GM19438 (cell line): ENCODE measurements at regions not wholly inside any gene's neighbourhood (a gene's known extent, or its start where the extent isn't known, plus 50 kb on each side); places are given as distances from the start of the nearest gene placed in this dataset.
"Not testable (repeated sequence)": the region's sequence is repeated elsewhere in the genome, so short reads cannot be mapped to it uniquely, and the experiment has no call there.

Experiments
- ATAC-seq: cut with Tn5 transposase; IDR thresholded peaks from one replicate; pipeline ENCODE4 v1.9.1; 2021; ENCODE audit warnings: low read depth; ENCODE audit not compliant: unreplicated experiment

GRCh38 chrX:40530509-40530908, 50.3 kb upstream of the ATP6AP2 start:
- no peak for ATAC-seq

DNA sequence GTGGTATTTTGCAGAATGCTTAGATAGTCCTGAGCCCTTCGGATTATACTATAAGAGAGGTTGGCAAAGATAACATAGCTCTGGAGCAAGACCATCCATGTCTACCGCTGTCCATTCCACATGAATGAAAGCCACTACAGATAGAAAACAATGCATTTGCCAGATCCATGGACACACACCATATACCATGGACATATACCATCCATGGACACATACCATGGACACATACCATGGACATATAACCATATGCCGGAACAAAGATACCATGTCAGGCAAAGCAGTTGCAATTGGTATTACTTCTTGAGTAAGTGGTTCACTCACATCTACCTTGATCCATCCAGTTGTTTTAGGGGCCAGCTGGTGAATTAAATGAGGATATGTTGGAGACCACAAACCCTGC, 53.2 kb upstream of the ATP6AP2 start:
- no peak for ATAC-seq

GRCh38 chrX:40526412-40526811, 54.4 kb upstream of the ATP6AP2 start:
- no peak for ATAC-seq

- ATAC-seq: not testable (repeated sequence)
These were observed 54.9 kb upstream of the ATP6AP2 start for GRCh38 chrX:40525901-40526300.

DNA sequence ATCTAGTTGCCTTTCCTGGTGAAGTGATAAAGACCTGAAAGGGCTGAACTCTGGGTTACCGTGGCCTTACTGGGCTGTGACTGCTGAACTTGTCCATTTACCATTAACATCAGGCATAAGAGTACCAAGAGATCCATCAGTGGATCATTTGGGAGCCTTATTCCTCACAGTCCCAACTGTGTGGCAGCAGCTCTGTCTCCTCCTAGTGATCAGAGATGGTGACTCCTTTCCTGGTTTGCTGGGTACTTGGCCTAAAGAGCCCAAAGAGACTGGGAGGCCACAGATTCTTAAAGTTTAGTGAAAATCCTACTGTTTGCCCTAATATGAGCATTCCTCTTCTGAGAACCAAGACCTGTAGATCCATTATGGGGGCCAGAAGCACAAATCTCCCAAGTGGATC, 56.3 kb upstream of the ATP6AP2 start:
- no peak for ATAC-seq

- ATAC-seq: no peak
These were observed 56.9 kb upstream of the ATP6AP2 start for GRCh38 chrX:40523852-40524251.

- no peak for ATAC-seq
These were observed 58.8 kb upstream of the ATP6AP2 start for GRCh38 chrX:40521868-40522450.

GRCh38 chrX:40514376-40514775, 66.4 kb upstream of the ATP6AP2 start:
- ATAC-seq: no peak

- no peak for ATAC-seq
These were observed 66.9 kb upstream of the ATP6AP2 start for GRCh38 chrX:40513835-40514234.

GRCh38 chrX:40513012-40513411, 67.8 kb upstream of the ATP6AP2 start:
- no peak for ATAC-seq

DNA sequence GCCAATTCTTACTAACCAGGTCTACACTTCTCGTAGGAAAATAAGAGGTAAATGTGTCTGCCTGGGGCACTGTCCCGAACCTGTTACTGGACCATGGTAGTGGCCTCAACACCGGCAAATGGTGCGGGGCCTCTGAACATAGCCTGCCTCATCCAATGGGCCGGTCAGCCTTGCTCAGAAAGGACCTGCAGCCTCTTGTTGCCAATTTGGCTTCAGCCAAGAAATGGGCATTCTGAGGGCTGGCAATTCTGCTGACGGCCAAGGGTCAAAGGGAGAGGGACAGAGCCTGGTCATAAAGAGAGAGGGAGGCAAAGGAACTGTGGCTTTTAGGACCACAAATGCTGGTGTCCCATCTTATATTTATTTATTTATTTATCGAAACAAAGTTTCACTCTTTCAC, 69.5 kb upstream of the ATP6AP2 start:
- ATAC-seq: no peak

DNA sequence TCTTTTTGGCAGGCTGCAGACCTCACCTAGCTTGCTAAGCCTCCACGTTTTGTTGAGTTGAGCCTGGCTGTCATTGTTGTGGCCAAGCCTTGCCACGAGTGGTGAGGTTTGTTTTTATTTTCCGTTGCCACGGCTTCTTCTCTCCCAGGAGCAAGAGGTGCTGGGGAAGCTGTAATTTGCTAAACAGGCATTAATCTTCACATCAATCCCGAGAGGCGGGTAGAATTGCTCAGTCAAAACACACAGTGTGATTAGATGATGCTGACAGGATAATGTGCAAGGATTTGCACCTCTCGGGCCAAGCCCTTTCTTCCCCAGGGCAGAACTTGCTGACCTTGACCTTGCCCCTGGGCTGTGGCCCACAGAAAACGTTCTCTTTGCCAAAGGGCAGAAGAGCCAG, 72.2 kb upstream of the ATP6AP2 start:
- no peak for ATAC-seq

GRCh38 chrX:40506201-40506985, 74.4 kb upstream of the ATP6AP2 start:
- ATAC-seq: no peak

DNA sequence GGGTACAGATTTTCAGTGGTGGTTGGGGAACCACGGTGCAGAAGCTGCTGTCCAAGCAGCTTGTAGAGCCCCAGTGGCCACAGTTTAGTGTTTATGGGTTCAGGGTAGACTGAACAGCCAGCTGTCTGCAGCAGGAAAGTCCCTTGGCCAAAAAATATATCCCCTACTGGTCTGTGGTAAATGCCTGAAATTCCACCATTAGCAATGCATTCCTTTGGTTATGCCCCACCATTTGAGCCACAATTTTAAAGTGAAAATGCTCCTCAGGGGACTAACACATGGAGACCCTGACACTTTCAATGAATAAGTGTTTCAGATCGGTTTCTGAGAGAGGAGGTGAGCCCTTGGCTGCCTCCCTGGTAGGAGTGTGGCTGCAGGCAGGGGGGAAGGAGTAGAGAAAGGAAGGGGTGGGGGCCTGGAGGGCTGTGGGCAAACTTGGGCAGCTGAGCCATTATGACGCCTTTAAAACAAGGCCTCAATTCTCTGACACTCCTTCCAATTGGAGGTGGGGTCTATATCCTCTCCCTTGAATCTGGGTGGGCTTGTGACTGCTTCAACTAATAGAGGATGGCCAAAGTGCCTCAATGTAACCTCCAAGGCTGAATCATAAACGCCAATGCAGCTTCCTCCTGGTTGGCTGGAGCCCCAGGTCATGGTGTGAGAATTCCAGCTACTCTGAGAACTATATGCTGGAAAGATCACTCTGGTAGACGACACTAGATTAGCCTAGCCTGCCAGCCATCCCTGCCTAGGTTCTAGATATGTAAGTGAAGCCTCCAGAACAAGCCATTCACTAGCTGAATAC, 75.8 kb upstream of the ATP6AP2 start:
- ATAC-seq: no peak

DNA sequence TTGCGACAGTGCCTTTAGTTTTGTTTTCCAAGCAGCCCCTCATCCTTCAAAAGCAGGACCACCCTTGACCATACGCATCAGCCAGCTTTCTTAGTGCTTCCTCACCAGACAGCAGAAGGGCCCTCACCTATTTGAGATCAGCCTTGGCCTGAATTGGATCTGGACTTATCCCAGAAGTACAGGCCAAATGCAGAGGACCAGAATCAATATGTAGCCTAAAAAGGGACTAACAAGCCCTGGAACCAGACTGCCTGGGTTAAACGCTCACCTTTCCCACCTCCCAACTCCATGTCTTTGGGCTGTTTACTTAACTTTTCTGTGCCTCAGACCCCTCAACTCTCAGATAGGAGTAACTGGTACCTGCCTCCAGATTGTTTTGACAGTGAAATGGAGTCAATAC, 77.7 kb upstream of the ATP6AP2 start:
- ATAC-seq: no peak

GRCh38 chrX:40502688-40503087, 78.1 kb upstream of the ATP6AP2 start:
- ATAC-seq: no peak

GRCh38 chrX:40501164-40501855, 79.5 kb upstream of the ATP6AP2 start:
- no peak for ATAC-seq

- ATAC-seq: no peak
These were observed 84.0 kb upstream of the ATP6AP2 start for GRCh38 chrX:40496728-40497127.

DNA sequence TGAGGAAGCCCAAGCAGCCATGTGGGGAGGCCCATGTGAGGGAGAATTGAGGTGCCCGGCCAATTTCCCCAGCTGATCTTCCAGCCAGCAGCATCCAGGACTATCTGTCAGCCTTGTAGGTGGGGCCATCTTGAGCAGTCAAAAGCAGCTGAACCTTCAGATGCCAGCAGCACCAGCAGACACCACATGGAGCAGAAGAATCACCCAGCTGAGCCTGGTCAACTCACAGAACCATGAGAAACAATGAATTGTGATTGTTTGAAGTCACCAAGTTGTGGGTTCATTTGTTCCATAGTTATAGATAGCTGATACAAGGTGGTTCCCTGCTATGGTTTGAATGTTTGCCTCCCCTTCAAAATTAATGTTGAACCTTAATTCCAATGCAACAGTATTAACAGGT, 85.1 kb upstream of the ATP6AP2 start:
- ATAC-seq: no peak

GRCh38 chrX:40494005-40494404, 86.8 kb upstream of the ATP6AP2 start:
- no peak for ATAC-seq

DNA sequence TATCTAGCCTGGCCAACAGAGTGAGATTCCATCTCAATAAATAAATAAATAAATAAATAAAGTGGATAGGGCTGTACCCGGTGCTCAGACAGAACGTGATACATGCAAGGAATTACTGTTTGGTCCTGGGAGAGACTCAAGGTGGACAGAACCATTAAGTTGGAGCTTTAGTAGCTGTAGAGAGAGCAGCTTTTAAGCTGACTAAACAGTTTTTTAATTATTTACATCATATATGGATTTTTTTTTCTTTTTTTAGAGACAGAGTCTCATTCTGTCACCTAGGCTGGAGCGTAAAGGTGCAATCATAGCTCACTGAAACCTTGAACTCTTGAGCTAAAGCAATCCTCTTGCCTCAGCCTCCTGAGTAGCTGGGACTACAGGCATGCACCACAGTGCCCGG, 92.5 kb upstream of the ATP6AP2 start:
- ATAC-seq: no peak
